ENCODE measurements at regions not wholly inside any gene's neighbourhood (a gene's known extent, or its start where the extent isn't known, plus 50 kb on each side); places are given as distances from the start of the nearest gene placed in this dataset.

DNA sequence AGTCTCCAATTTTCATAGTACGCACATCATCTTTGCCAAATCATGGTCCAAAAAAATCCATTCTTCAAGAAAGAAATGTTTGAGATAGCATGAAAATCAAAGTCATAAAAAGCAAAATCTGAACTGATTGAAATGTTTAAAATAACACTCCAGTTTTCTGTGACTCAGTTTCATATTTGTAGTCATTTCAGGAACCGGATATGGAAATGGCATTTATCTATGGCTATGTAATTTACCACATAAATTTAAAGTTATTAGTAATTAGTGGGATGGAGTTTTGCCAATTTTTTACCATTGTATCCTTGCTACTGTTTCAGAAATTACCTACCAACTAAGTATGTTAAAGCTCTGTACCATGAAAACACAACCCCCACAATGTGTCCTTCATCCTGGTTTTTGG is 456.6 kb upstream of the ACVR2A start:
- no peak for DNase-seq (ENCODE audit: low read depth in 2 of 2)
- Histone ChIP-seq H3K36me3 (ENCODE audit: control insufficient read depth, insufficient read depth, low read length) (no peaks in the 10 kb centered on the region), H3K27me3 (ENCODE audit: control insufficient read depth, insufficient read depth, low read length) (no peaks in the 10 kb centered on the region), H3K79me2 (ENCODE audit: control insufficient read depth, insufficient read depth, low read length) (no peaks in the 10 kb centered on the region), H3K27ac (ENCODE audit: insufficient read depth, low read length) (no peak overlapping the region), H3K4me1 (ENCODE audit: control insufficient read depth, extremely low read depth, insufficient read depth, low read length) (no peaks in the 10 kb centered on the region), H3K4me3 (replicated peaks in 1 of 4; ENCODE audit: control extremely low read depth in 1 of 4, insufficient read depth in 1 of 4, low read depth in 3 of 4, low read length in 4 of 4) (no peak overlapping the region), H4K20me1 (ENCODE audit: control insufficient read depth, extremely low read depth, insufficient read depth, low read length) (no peaks in the 10 kb centered on the region), H3K4me2 (ENCODE audit: extremely low read depth, insufficient read depth, low read length) (no peak overlapping the region), H3K9ac (ENCODE audit: insufficient read depth, low read length) (no peak overlapping the region), H2AFZ (ENCODE audit: low read length) (no peak overlapping the region), H3K9me3 (ENCODE audit: control insufficient read depth, insufficient read depth, low read depth, low read length) (no peaks in the 10 kb centered on the region)
- TF ChIP-seq, protein P1, sequence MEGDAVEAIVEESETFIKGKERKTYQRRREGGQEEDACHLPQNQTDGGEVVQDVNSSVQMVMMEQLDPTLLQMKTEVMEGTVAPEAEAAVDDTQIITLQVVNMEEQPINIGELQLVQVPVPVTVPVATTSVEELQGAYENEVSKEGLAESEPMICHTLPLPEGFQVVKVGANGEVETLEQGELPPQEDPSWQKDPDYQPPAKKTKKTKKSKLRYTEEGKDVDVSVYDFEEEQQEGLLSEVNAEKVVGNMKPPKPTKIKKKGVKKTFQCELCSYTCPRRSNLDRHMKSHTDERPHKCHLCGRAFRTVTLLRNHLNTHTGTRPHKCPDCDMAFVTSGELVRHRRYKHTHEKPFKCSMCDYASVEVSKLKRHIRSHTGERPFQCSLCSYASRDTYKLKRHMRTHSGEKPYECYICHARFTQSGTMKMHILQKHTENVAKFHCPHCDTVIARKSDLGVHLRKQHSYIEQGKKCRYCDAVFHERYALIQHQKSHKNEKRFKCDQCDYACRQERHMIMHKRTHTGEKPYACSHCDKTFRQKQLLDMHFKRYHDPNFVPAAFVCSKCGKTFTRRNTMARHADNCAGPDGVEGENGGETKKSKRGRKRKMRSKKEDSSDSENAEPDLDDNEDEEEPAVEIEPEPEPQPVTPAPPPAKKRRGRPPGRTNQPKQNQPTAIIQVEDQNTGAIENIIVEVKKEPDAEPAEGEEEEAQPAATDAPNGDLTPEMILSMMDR (conservative IDR thresholded peaks at IDR 0.05 in 1 of 2, IDR thresholded peaks at IDR 0.05 in 1 of 2; ENCODE audit: low read depth in 1 of 2, low read length in 2 of 2) = no peak
- TF ChIP-seq EZH2 (IDR thresholded peaks at IDR 0.05; ENCODE audit: low read length, missing control alignments) = no peak

- H3K4me2 ChIP-seq (ENCODE audit: extremely low read depth, insufficient read depth, low read length) = no peak overlapping the region
- H3K4me3 ChIP-seq (replicated peaks in 1 of 4; ENCODE audit: control extremely low read depth in 1 of 4, insufficient read depth in 1 of 4, low read depth in 3 of 4, low read length in 4 of 4) = no peak overlapping the region
- no peak for DNase-seq (ENCODE audit: low read depth in 2 of 2)
- TF ChIP-seq EZH2 (IDR thresholded peaks at IDR 0.05; ENCODE audit: low read length, missing control alignments) = no peak
- TF ChIP-seq, protein P1 (conservative IDR thresholded peaks at IDR 0.05 in 1 of 2, IDR thresholded peaks at IDR 0.05 in 1 of 2; ENCODE audit: low read depth in 1 of 2, low read length in 2 of 2) = no peak
- no peak overlapping the region for H3K27ac ChIP-seq (ENCODE audit: insufficient read depth, low read length)
- no peaks in the 10 kb centered on the region for H3K27me3 ChIP-seq (ENCODE audit: control insufficient read depth, insufficient read depth, low read length)
- H3K9ac ChIP-seq (ENCODE audit: insufficient read depth, low read length) = no peak overlapping the region
- H4K20me1 ChIP-seq (ENCODE audit: control insufficient read depth, extremely low read depth, insufficient read depth, low read length) = no peaks in the 10 kb centered on the region
- H3K4me1 ChIP-seq (ENCODE audit: control insufficient read depth, extremely low read depth, insufficient read depth, low read length) = no peaks in the 10 kb centered on the region
- no peaks in the 10 kb centered on the region for H3K9me3 ChIP-seq (ENCODE audit: control insufficient read depth, insufficient read depth, low read depth, low read length)
- H2AFZ ChIP-seq (ENCODE audit: low read length) = no peak overlapping the region
- H3K36me3 ChIP-seq (ENCODE audit: control insufficient read depth, insufficient read depth, low read length) = no peaks in the 10 kb centered on the region
- no peaks in the 10 kb centered on the region for H3K79me2 ChIP-seq (ENCODE audit: control insufficient read depth, insufficient read depth, low read length)
These were observed 458.5 kb upstream of the ACVR2A start for GRCh38 chr2:147386284-147386683.

GRCh38 chr2:147385600-147385999 is 459.2 kb upstream of the ACVR2A start:
- H3K27me3 ChIP-seq (ENCODE audit: control insufficient read depth, insufficient read depth, low read length) = no peaks in the 10 kb centered on the region
- TF ChIP-seq EZH2 (IDR thresholded peaks at IDR 0.05; ENCODE audit: low read length, missing control alignments) = no peak
- TF ChIP-seq, protein P1 (conservative IDR thresholded peaks at IDR 0.05 in 1 of 2, IDR thresholded peaks at IDR 0.05 in 1 of 2; ENCODE audit: low read depth in 1 of 2, low read length in 2 of 2) = no peak
- no peaks in the 10 kb centered on the region for H4K20me1 ChIP-seq (ENCODE audit: control insufficient read depth, extremely low read depth, insufficient read depth, low read length)
- no peaks in the 10 kb centered on the region for H3K4me1 ChIP-seq (ENCODE audit: control insufficient read depth, extremely low read depth, insufficient read depth, low read length)
- H3K4me3 ChIP-seq (replicated peaks in 1 of 4; ENCODE audit: control extremely low read depth in 1 of 4, insufficient read depth in 1 of 4, low read depth in 3 of 4, low read length in 4 of 4) = no peak overlapping the region
- H2AFZ ChIP-seq (ENCODE audit: low read length) = no peak overlapping the region
- H3K9me3 ChIP-seq (ENCODE audit: control insufficient read depth, insufficient read depth, low read depth, low read length) = no peaks in the 10 kb centered on the region
- H3K4me2 ChIP-seq (ENCODE audit: extremely low read depth, insufficient read depth, low read length) = no peak overlapping the region
- H3K79me2 ChIP-seq (ENCODE audit: control insufficient read depth, insufficient read depth, low read length) = no peaks in the 10 kb centered on the region
- no peak overlapping the region for H3K27ac ChIP-seq (ENCODE audit: insufficient read depth, low read length)
- DNase-seq (ENCODE audit: low read depth in 2 of 2) = no peak
- H3K9ac ChIP-seq (ENCODE audit: insufficient read depth, low read length) = no peak overlapping the region
- no peaks in the 10 kb centered on the region for H3K36me3 ChIP-seq (ENCODE audit: control insufficient read depth, insufficient read depth, low read length)

Data from fibroblast of lung (primary cell).